ENCODE measurements at regions not wholly inside any gene's neighbourhood (a gene's known extent, or its start where the extent isn't known, plus 50 kb on each side); places are given as distances from the start of the nearest gene placed in this dataset.

DNA sequence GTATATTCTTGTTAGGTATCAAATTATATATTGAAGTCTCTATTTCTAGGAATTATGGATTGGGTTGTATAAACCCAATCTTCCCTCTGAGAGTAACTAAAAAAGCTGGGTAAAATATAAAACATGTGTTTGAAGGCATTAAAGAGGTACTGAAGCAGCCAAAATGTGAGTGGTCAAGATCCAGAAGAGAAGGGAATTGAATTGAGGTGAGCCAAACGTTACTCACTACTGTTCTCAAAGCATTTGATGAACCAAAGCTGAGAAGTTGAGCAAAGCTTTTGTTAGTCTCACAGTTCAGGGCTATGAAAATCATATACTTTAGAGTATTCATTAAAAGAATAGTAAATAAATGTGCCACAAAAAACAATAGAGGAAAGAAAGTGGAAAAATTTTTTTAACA lies 365.8 kb downstream of the BCKDHB start:
- TF ChIP-seq POLR2AphosphoS5 (IDR thresholded peaks at IDR 0.05) (no peak), POLR2A (IDR thresholded peaks at IDR 0.05; ENCODE audit: low read depth) (no peak), EP300 (IDR thresholded peaks at IDR 0.05) (no peak)
- TF ChIP-seq, protein P1, sequence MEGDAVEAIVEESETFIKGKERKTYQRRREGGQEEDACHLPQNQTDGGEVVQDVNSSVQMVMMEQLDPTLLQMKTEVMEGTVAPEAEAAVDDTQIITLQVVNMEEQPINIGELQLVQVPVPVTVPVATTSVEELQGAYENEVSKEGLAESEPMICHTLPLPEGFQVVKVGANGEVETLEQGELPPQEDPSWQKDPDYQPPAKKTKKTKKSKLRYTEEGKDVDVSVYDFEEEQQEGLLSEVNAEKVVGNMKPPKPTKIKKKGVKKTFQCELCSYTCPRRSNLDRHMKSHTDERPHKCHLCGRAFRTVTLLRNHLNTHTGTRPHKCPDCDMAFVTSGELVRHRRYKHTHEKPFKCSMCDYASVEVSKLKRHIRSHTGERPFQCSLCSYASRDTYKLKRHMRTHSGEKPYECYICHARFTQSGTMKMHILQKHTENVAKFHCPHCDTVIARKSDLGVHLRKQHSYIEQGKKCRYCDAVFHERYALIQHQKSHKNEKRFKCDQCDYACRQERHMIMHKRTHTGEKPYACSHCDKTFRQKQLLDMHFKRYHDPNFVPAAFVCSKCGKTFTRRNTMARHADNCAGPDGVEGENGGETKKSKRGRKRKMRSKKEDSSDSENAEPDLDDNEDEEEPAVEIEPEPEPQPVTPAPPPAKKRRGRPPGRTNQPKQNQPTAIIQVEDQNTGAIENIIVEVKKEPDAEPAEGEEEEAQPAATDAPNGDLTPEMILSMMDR (IDR thresholded peaks at IDR 0.05), result no peak

Measured in esophagus muscularis mucosa (tissue), 4 donors.